ENCODE measurements at regions not wholly inside any gene's neighbourhood (a gene's known extent, or its start where the extent isn't known, plus 50 kb on each side); places are given as distances from the start of the nearest gene placed in this dataset.

GRCh38 chr1:111062081-111062480, 77.8 kb downstream of the DRAM2 start:
- H3K27ac ChIP-seq (ENCODE audit: control insufficient read depth, insufficient read depth, low read length) = no peak overlapping the region
- dilution Hi-C loops (cut with MboI; ENCODE audit: extremely low pct_ligation_motif_present, low sequenced_read_pairs) = no loop called here
- no peak for FAIRE-seq
- no peaks in the 10 kb centered on the region for H3K79me2 ChIP-seq (ENCODE audit: control insufficient read depth, insufficient read depth, low read length)
- TF ChIP-seq CTCF (optimal IDR thresholded peaks at IDR 0.05 in 1 of 3, IDR thresholded peaks at IDR 0.05 in 1 of 3, conservative IDR thresholded peaks at IDR 0.05 in 1 of 3; ENCODE audit: extremely low read depth in 1 of 3, insufficient read depth in 2 of 3, low read length in 3 of 3) = no peak
- no peak for TF ChIP-seq EZH2 (IDR thresholded peaks at IDR 0.05; ENCODE audit: low read length)
- H3K4me2 ChIP-seq (ENCODE audit: control insufficient read depth, extremely low read depth, insufficient read depth, low read depth, low read length) = no peak overlapping the region
- H3K9me3 ChIP-seq (ENCODE audit: control insufficient read depth, low read depth, low read length) = no peaks in the 10 kb centered on the region
- H3K4me3 ChIP-seq (ENCODE audit: control insufficient read depth in 2 of 3, extremely low read depth in 1 of 3, insufficient read depth in 2 of 3, low read depth in 1 of 3, low read length in 3 of 3) = no peak overlapping the region
- no peaks in the 10 kb centered on the region for H3K9me1 ChIP-seq (ENCODE audit: control insufficient read depth, extremely low read depth, insufficient read depth, low read length)
- H2AFZ ChIP-seq (ENCODE audit: control insufficient read depth, low read length) = no peak overlapping the region
- no peaks in the 10 kb centered on the region for H3K4me1 ChIP-seq (ENCODE audit: control insufficient read depth, extremely low read depth, insufficient read depth, low read length)
- no peaks in the 10 kb centered on the region for H3K27me3 ChIP-seq (ENCODE audit: control insufficient read depth, extremely low read depth, insufficient read depth, low read length)
- no peak for DNase-seq (ENCODE audit: low read depth, low spot score)
- no peaks in the 10 kb centered on the region for H4K20me1 ChIP-seq (ENCODE audit: control insufficient read depth, extremely low read depth, insufficient read depth, low read length)
- no peak overlapping the region for H3K9ac ChIP-seq (ENCODE audit: control insufficient read depth, extremely low read depth, insufficient read depth, low read length)
- no peaks in the 10 kb centered on the region for H3K36me3 ChIP-seq (ENCODE audit: control insufficient read depth in 2 of 2, extremely low read depth in 1 of 2, insufficient read depth in 2 of 2, low read length in 2 of 2)

GRCh38 chr1:111054656-111055055, 85.2 kb downstream of the DRAM2 start:
- H3K4me3 ChIP-seq (ENCODE audit: control insufficient read depth in 2 of 3, extremely low read depth in 1 of 3, insufficient read depth in 2 of 3, low read depth in 1 of 3, low read length in 3 of 3) = no peak overlapping the region
- DNase-seq (ENCODE audit: low read depth, low spot score) = no peak
- no peaks in the 10 kb centered on the region for H3K9me1 ChIP-seq (ENCODE audit: control insufficient read depth, extremely low read depth, insufficient read depth, low read length)
- H3K27me3 ChIP-seq (ENCODE audit: control insufficient read depth, extremely low read depth, insufficient read depth, low read length) = no peaks in the 10 kb centered on the region
- H3K36me3 ChIP-seq (ENCODE audit: control insufficient read depth in 2 of 2, extremely low read depth in 1 of 2, insufficient read depth in 2 of 2, low read length in 2 of 2) = no peaks in the 10 kb centered on the region
- H3K9ac ChIP-seq (ENCODE audit: control insufficient read depth, extremely low read depth, insufficient read depth, low read length) = no peak overlapping the region
- dilution Hi-C loops (cut with MboI; ENCODE audit: extremely low pct_ligation_motif_present, low sequenced_read_pairs) = no loop called here
- H3K27ac ChIP-seq (ENCODE audit: control insufficient read depth, insufficient read depth, low read length) = no peak overlapping the region
- no peaks in the 10 kb centered on the region for H4K20me1 ChIP-seq (ENCODE audit: control insufficient read depth, extremely low read depth, insufficient read depth, low read length)
- no peak for FAIRE-seq
- H3K9me3 ChIP-seq (ENCODE audit: control insufficient read depth, low read depth, low read length) = no peaks in the 10 kb centered on the region
- no peaks in the 10 kb centered on the region for H3K79me2 ChIP-seq (ENCODE audit: control insufficient read depth, insufficient read depth, low read length)
- TF ChIP-seq EZH2 (IDR thresholded peaks at IDR 0.05; ENCODE audit: low read length) = no peak
- no peak for TF ChIP-seq CTCF (optimal IDR thresholded peaks at IDR 0.05 in 1 of 3, IDR thresholded peaks at IDR 0.05 in 1 of 3, conservative IDR thresholded peaks at IDR 0.05 in 1 of 3; ENCODE audit: extremely low read depth in 1 of 3, insufficient read depth in 2 of 3, low read length in 3 of 3)
- H3K4me1 ChIP-seq (ENCODE audit: control insufficient read depth, extremely low read depth, insufficient read depth, low read length) = no peaks in the 10 kb centered on the region
- no peak overlapping the region for H3K4me2 ChIP-seq (ENCODE audit: control insufficient read depth, extremely low read depth, insufficient read depth, low read depth, low read length)
- H2AFZ ChIP-seq (ENCODE audit: control insufficient read depth, low read length) = no peak overlapping the region
